ENCODE measurements at regions not wholly inside any gene's neighbourhood (a gene's known extent, or its start where the extent isn't known, plus 50 kb on each side); places are given as distances from the start of the nearest gene placed in this dataset.

DNA sequence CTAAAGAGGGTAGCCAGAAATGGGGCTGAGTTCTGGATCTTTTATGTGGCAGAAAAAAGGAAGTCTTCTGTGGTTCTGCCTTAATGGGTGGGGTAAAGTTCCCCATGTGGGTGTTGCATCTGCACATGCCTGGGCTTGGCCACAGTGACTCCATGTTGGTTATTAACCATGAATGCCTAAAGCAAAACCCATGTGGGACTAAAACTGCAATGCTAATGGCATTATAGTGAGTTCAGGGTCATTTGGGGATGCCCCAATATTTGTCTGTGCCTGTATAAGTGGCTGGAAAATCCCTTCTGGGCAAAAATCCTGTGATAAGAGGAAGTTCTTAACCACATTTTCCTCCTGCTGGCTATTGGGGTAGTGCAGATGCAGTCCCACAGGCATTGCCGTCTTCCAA is 857.4 kb downstream of the FAT4 start:
- Histone ChIP-seq H3K4me3 (ENCODE audit: low read length) (no peak overlapping the region), H3F3A (ENCODE audit: control insufficient read depth, insufficient read depth) (no peaks in the 10 kb centered on the region), H3K4me1 (ENCODE audit: control insufficient read depth, low read length) (no peaks in the 10 kb centered on the region), H3K27ac (ENCODE audit: low read depth, low read length) (no peak overlapping the region), H3K4me2 (ENCODE audit: low read length) (no peak overlapping the region), H3K27me3 (ENCODE audit: control insufficient read depth, low read length) (no peaks in the 10 kb centered on the region), H3K9me2 (replicated peaks; ENCODE audit: control insufficient read depth, low read length) (no peaks in the 10 kb centered on the region), H3K9me3 (ENCODE audit: control insufficient read depth, insufficient read depth, low read length) (no peaks in the 10 kb centered on the region), H3K79me2 (ENCODE audit: control insufficient read depth, low read length) (no peaks in the 10 kb centered on the region), H3K36me3 (ENCODE audit: control insufficient read depth, low read length) (no peaks in the 10 kb centered on the region), H4K20me1 (ENCODE audit: control insufficient read depth, insufficient read depth, low read depth, low read length) (no peaks in the 10 kb centered on the region)
- TF ChIP-seq, protein P1, sequence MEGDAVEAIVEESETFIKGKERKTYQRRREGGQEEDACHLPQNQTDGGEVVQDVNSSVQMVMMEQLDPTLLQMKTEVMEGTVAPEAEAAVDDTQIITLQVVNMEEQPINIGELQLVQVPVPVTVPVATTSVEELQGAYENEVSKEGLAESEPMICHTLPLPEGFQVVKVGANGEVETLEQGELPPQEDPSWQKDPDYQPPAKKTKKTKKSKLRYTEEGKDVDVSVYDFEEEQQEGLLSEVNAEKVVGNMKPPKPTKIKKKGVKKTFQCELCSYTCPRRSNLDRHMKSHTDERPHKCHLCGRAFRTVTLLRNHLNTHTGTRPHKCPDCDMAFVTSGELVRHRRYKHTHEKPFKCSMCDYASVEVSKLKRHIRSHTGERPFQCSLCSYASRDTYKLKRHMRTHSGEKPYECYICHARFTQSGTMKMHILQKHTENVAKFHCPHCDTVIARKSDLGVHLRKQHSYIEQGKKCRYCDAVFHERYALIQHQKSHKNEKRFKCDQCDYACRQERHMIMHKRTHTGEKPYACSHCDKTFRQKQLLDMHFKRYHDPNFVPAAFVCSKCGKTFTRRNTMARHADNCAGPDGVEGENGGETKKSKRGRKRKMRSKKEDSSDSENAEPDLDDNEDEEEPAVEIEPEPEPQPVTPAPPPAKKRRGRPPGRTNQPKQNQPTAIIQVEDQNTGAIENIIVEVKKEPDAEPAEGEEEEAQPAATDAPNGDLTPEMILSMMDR (IDR thresholded peaks at IDR 0.05; ENCODE audit: low read depth, low read length, poor library complexity, severe bottlenecking): no peak
- TF ChIP-seq EZH2phosphoT487 (IDR thresholded peaks at IDR 0.05; ENCODE audit: borderline replicate concordance, low read length): no peak

DNA sequence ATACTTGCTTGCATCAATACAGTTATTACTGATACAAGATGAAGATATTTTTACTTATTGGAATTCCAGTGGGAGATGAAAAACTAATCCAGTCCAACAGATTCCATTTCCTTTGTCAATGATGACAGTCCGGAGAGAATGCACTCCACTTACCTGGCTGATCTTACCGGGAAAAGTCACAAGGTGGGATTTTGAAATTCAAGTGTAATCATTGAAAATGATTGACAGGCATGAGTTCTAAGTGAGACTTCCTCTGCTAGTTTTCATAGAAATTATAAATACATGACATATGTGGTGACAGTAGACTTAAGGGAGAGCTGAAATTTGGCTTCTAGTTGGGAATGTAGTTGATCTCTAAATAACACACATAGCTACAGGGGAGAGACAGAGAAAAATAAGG is 859.9 kb downstream of the FAT4 start:
- Histone ChIP-seq H3K79me2 (ENCODE audit: control insufficient read depth, low read length) (no peaks in the 10 kb centered on the region), H3K4me3 (ENCODE audit: low read length) (no peak overlapping the region), H3K4me1 (ENCODE audit: control insufficient read depth, low read length) (no peaks in the 10 kb centered on the region), H3K9me2 (replicated peaks; ENCODE audit: control insufficient read depth, low read length) (no peaks in the 10 kb centered on the region), H3F3A (ENCODE audit: control insufficient read depth, insufficient read depth) (no peaks in the 10 kb centered on the region), H3K27me3 (ENCODE audit: control insufficient read depth, low read length) (no peaks in the 10 kb centered on the region), H3K4me2 (ENCODE audit: low read length) (no peak overlapping the region), H3K36me3 (ENCODE audit: control insufficient read depth, low read length) (no peaks in the 10 kb centered on the region), H4K20me1 (ENCODE audit: control insufficient read depth, insufficient read depth, low read depth, low read length) (no peaks in the 10 kb centered on the region), H3K27ac (ENCODE audit: low read depth, low read length) (no peak overlapping the region), H3K9me3 (ENCODE audit: control insufficient read depth, insufficient read depth, low read length) (no peaks in the 10 kb centered on the region)
- TF ChIP-seq EZH2phosphoT487 (IDR thresholded peaks at IDR 0.05; ENCODE audit: borderline replicate concordance, low read length): no peak
- TF ChIP-seq, protein P1 (IDR thresholded peaks at IDR 0.05; ENCODE audit: low read depth, low read length, poor library complexity, severe bottlenecking): no peak

DNA sequence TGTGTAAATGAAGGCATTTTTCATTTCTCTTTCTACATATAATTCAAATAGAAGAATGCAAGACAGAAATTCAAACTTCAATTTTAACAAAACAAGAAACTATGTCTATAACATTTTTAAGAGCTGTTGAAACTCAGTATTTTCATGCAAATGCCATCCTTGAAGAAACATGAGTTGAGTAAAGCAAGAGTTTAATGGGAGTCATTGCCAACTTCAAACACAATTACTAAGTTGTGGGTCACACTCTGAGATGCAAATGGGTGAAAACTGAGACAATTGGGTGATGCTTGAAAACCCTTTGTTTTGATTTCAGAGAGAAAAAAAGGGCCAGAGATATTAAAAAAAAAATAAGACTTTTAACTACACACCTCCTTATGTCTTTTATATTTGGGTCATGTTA is 865.9 kb downstream of the FAT4 start:
- no peak overlapping the region for H3K4me3 ChIP-seq (ENCODE audit: low read length)
- no peaks in the 10 kb centered on the region for H4K20me1 ChIP-seq (ENCODE audit: control insufficient read depth, insufficient read depth, low read depth, low read length)
- H3K4me1 ChIP-seq (ENCODE audit: control insufficient read depth, low read length): no peaks in the 10 kb centered on the region
- H3F3A ChIP-seq (ENCODE audit: control insufficient read depth, insufficient read depth): no peaks in the 10 kb centered on the region
- H3K9me3 ChIP-seq (ENCODE audit: control insufficient read depth, insufficient read depth, low read length): no peaks in the 10 kb centered on the region
- no peaks in the 10 kb centered on the region for H3K9me2 ChIP-seq (replicated peaks; ENCODE audit: control insufficient read depth, low read length)
- H3K27ac ChIP-seq (ENCODE audit: low read depth, low read length): no peak overlapping the region
- no peak overlapping the region for H3K4me2 ChIP-seq (ENCODE audit: low read length)
- H3K36me3 ChIP-seq (ENCODE audit: control insufficient read depth, low read length): no peaks in the 10 kb centered on the region
- no peaks in the 10 kb centered on the region for H3K27me3 ChIP-seq (ENCODE audit: control insufficient read depth, low read length)
- TF ChIP-seq EZH2phosphoT487 (IDR thresholded peaks at IDR 0.05; ENCODE audit: borderline replicate concordance, low read length): no peak
- TF ChIP-seq, protein P1 (IDR thresholded peaks at IDR 0.05; ENCODE audit: low read depth, low read length, poor library complexity, severe bottlenecking): no peak
- no peaks in the 10 kb centered on the region for H3K79me2 ChIP-seq (ENCODE audit: control insufficient read depth, low read length)

DNA sequence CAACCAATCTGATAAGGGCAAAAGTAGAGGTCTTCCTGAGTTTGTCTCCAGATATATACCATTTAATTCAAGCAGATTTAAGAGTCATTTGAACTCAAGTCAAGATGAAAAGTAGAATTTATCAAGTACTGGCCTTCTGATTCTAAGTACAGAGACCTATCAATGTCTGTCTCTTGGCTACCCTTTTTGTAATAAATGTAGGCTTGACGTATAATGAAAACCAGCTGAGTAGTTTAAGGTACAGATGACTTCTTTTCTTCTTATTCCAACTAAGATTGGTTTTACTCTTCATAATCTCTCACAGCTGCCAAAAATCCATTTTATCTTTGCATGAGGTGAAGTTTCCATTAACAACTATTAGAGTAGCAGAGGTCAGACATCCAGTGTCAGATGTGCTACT is 867.6 kb downstream of the FAT4 start:
- no peaks in the 10 kb centered on the region for H3K9me3 ChIP-seq (ENCODE audit: control insufficient read depth, insufficient read depth, low read length)
- no peaks in the 10 kb centered on the region for H4K20me1 ChIP-seq (ENCODE audit: control insufficient read depth, insufficient read depth, low read depth, low read length)
- no peaks in the 10 kb centered on the region for H3F3A ChIP-seq (ENCODE audit: control insufficient read depth, insufficient read depth)
- no peak overlapping the region for H3K4me2 ChIP-seq (ENCODE audit: low read length)
- no peak overlapping the region for H3K27ac ChIP-seq (ENCODE audit: low read depth, low read length)
- no peaks in the 10 kb centered on the region for H3K4me1 ChIP-seq (ENCODE audit: control insufficient read depth, low read length)
- H3K27me3 ChIP-seq (ENCODE audit: control insufficient read depth, low read length): no peaks in the 10 kb centered on the region
- TF ChIP-seq, protein P1 (IDR thresholded peaks at IDR 0.05; ENCODE audit: low read depth, low read length, poor library complexity, severe bottlenecking): no peak
- no peak for TF ChIP-seq EZH2phosphoT487 (IDR thresholded peaks at IDR 0.05; ENCODE audit: borderline replicate concordance, low read length)
- no peaks in the 10 kb centered on the region for H3K79me2 ChIP-seq (ENCODE audit: control insufficient read depth, low read length)
- no peaks in the 10 kb centered on the region for H3K36me3 ChIP-seq (ENCODE audit: control insufficient read depth, low read length)
- H3K9me2 ChIP-seq (replicated peaks; ENCODE audit: control insufficient read depth, low read length): no peaks in the 10 kb centered on the region
- H3K4me3 ChIP-seq (ENCODE audit: low read length): no peak overlapping the region
